ENCODE measurements at regions not wholly inside any gene's neighbourhood (a gene's known extent, or its start where the extent isn't known, plus 50 kb on each side); places are given as distances from the start of the nearest gene placed in this dataset.

GRCh38 chr14:40347675-40348074 lies 915.4 kb upstream of the FBXO33 start:
- Histone ChIP-seq H3K4me1 (ENCODE audit: control insufficient read depth in 1 of 2, insufficient read depth in 2 of 2, low read length in 2 of 2) (no peaks in the 10 kb centered on the region), H3K36me3 (replicated peaks in 1 of 2; ENCODE audit: control insufficient read depth in 1 of 2, insufficient read depth in 2 of 2, low read length in 2 of 2) (no peaks in the 10 kb centered on the region), H3K9ac (ENCODE audit: insufficient read depth, low read length, poor library complexity, severe bottlenecking) (no peak overlapping the region), H3K9me3 (replicated peaks in 1 of 2; ENCODE audit: control insufficient read depth in 1 of 2, insufficient read depth in 1 of 2, low read length in 2 of 2) (peaks cover 3 to 8% of the 10 kb centered on the region in 2 donors), H3K4me2 (replicated peaks; ENCODE audit: extremely low read depth, low read length, poor library complexity, severe bottlenecking) (no peak overlapping the region), H4K20me1 (ENCODE audit: insufficient read depth, low read length) (no peaks in the 10 kb centered on the region), H3K27ac (ENCODE audit: low read depth in 1 of 2, low read length in 2 of 2) (no peak overlapping the region), H3K27me3 (ENCODE audit: control insufficient read depth in 2 of 2, insufficient read depth in 2 of 2, low read length in 2 of 2) (no peaks in the 10 kb centered on the region), H3K79me2 (ENCODE audit: insufficient read depth, low read length) (no peaks in the 10 kb centered on the region), H3K4me3 (replicated peaks in 1 of 3; ENCODE audit: low read depth in 2 of 3, low read length in 3 of 3) (no peak overlapping the region), H2AFZ (ENCODE audit: insufficient read depth, low read depth, low read length, poor library complexity, severe bottlenecking) (no peak overlapping the region)
- no peak for TF ChIP-seq CTCF (IDR thresholded peaks at IDR 0.05)
- Mint-ChIP-seq H3K4me1 (no peaks in the 10 kb centered on the region), H3K36me3 (no peaks in the 10 kb centered on the region), H3K27me3 (ENCODE audit: low read depth in 3 of 3) (no peaks in the 10 kb centered on the region), H3K4me3 (no peak overlapping the region), H3K27ac (no peak overlapping the region), H3K9me3 (peaks cover 0 to 7% (median 4%) of the 10 kb centered on the region in 7 donors)
- WGBS (ENCODE audit: insufficient coverage): 83% methylated on average over 2 of the region's 3 CpGs
- intact Hi-C loops (cut with micrococcal nuclease): no loop called here
- DNase-seq: no peak

- Mint-ChIP-seq H3K9me3 (peaks cover 0 to 7% (median 4%) of the 10 kb centered on the region in 7 donors), H3K27ac (no peak overlapping the region), H3K4me1 (no peaks in the 10 kb centered on the region), H3K27me3 (ENCODE audit: low read depth in 3 of 3) (no peaks in the 10 kb centered on the region), H3K4me3 (no peak overlapping the region), H3K36me3 (no peaks in the 10 kb centered on the region)
- Histone ChIP-seq H3K9me3 (replicated peaks in 1 of 2; ENCODE audit: control insufficient read depth in 1 of 2, insufficient read depth in 1 of 2, low read length in 2 of 2) (peaks cover 3 to 8% of the 10 kb centered on the region in 2 donors), H3K9ac (ENCODE audit: insufficient read depth, low read length, poor library complexity, severe bottlenecking) (no peak overlapping the region), H3K27me3 (ENCODE audit: control insufficient read depth in 2 of 2, insufficient read depth in 2 of 2, low read length in 2 of 2) (no peaks in the 10 kb centered on the region), H2AFZ (ENCODE audit: insufficient read depth, low read depth, low read length, poor library complexity, severe bottlenecking) (no peak overlapping the region), H3K4me1 (ENCODE audit: control insufficient read depth in 1 of 2, insufficient read depth in 2 of 2, low read length in 2 of 2) (no peaks in the 10 kb centered on the region), H4K20me1 (ENCODE audit: insufficient read depth, low read length) (no peaks in the 10 kb centered on the region), H3K79me2 (ENCODE audit: insufficient read depth, low read length) (no peaks in the 10 kb centered on the region), H3K4me3 (replicated peaks in 1 of 3; ENCODE audit: low read depth in 2 of 3, low read length in 3 of 3) (no peak overlapping the region), H3K36me3 (replicated peaks in 1 of 2; ENCODE audit: control insufficient read depth in 1 of 2, insufficient read depth in 2 of 2, low read length in 2 of 2) (no peaks in the 10 kb centered on the region), H3K27ac (ENCODE audit: low read depth in 1 of 2, low read length in 2 of 2) (no peak overlapping the region), H3K4me2 (replicated peaks; ENCODE audit: extremely low read depth, low read length, poor library complexity, severe bottlenecking) (no peak overlapping the region)
- DNase-seq: no peak
- no peak for TF ChIP-seq CTCF (IDR thresholded peaks at IDR 0.05)
- intact Hi-C loops (cut with micrococcal nuclease): no loop called here
- WGBS (ENCODE audit: insufficient coverage): no CpG with 5 or more reads among the region's 2 CpGs
Observed at GRCh38 chr14:40346275-40346674, 914.0 kb upstream of the FBXO33 start.
